HG03108 (cell line): ENCODE measurements at regions not wholly inside any gene's neighbourhood (a gene's known extent, or its start where the extent isn't known, plus 50 kb on each side); places are given as distances from the start of the nearest gene placed in this dataset.

Experiments
- ATAC-seq: cut with Tn5 transposase; IDR thresholded peaks from one replicate; pipeline ENCODE4 v1.9.1; 2021; ENCODE audit warnings: moderate library complexity; ENCODE audit not compliant: unreplicated experiment

- no peak for ATAC-seq
Measured at GRCh38 chr4:56286763-56287162, 100.5 kb downstream of the AASDH start.

GRCh38 chr4:56283375-56283774, 103.9 kb downstream of the AASDH start:
- no peak for ATAC-seq

GRCh38 chr4:56282004-56282403, 105.3 kb downstream of the AASDH start:
- no peak for ATAC-seq

- no peak for ATAC-seq
Measured at GRCh38 chr4:56276547-56276946, 110.7 kb downstream of the AASDH start.

- no peak for ATAC-seq
Measured at GRCh38 chr4:56273391-56273790, 113.9 kb downstream of the AASDH start.

GRCh38 chr4:56272927-56273326, 114.4 kb downstream of the AASDH start:
- no peak for ATAC-seq

- ATAC-seq, result no peak
Measured at GRCh38 chr4:56272003-56272402, 115.3 kb downstream of the AASDH start.

GRCh38 chr4:56271131-56271530, 116.2 kb downstream of the AASDH start:
- no peak for ATAC-seq

GRCh38 chr4:56267558-56267957, 119.7 kb downstream of the AASDH start:
- no peak for ATAC-seq

- ATAC-seq, result no peak
Measured at GRCh38 chr4:56264873-56265272, 122.4 kb downstream of the AASDH start.

GRCh38 chr4:56261027-56261426, 126.3 kb downstream of the AASDH start:
- no peak for ATAC-seq

- ATAC-seq, result no peak
Measured at GRCh38 chr4:56260320-56260719, 127.0 kb downstream of the AASDH start.

- ATAC-seq, result no peak
Measured at GRCh38 chr4:56259655-56260054, 127.6 kb downstream of the AASDH start.

- no peak for ATAC-seq
Measured at GRCh38 chr4:56255820-56256219, 131.5 kb downstream of the AASDH start.

GRCh38 chr4:56253666-56254305, 133.5 kb downstream of the AASDH start:
- ATAC-seq, result no peak

- ATAC-seq, result no peak
Measured at GRCh38 chr4:56252561-56253152, 134.6 kb downstream of the AASDH start.

GRCh38 chr4:56251556-56251955, 135.7 kb downstream of the AASDH start:
- no peak for ATAC-seq

GRCh38 chr4:56250776-56251175, 136.5 kb downstream of the AASDH start:
- ATAC-seq, result no peak

- no peak for ATAC-seq
Measured at GRCh38 chr4:56247646-56248045, 139.6 kb downstream of the AASDH start.

- ATAC-seq, result no peak
Measured at GRCh38 chr4:56246233-56246610, 141.1 kb downstream of the AASDH start.

- no peak for ATAC-seq
Measured at GRCh38 chr4:56245547-56246232, 141.6 kb downstream of the AASDH start.

GRCh38 chr4:56244681-56245080, 142.6 kb downstream of the AASDH start:
- no peak for ATAC-seq
